ENCODE measurements at regions not wholly inside any gene's neighbourhood (a gene's known extent, or its start where the extent isn't known, plus 50 kb on each side); places are given as distances from the start of the nearest gene placed in this dataset.
A peak's percentile ranks its signal among the peaks of the same experiment; 100 is the strongest.

- Histone ChIP-seq H3K4me3 (no peak overlapping the region), H3K27me3 (ENCODE audit: insufficient read depth) (no peaks in the 10 kb centered on the region), H3K36me3 (ENCODE audit: insufficient read depth) (no peaks in the 10 kb centered on the region), H3K79me2 (replicated peaks; ENCODE audit: insufficient read depth) (no peaks in the 10 kb centered on the region), H3K4me2 (no peak overlapping the region), H3K4me1 (ENCODE audit: insufficient read depth) (no peaks in the 10 kb centered on the region), H3K9me2 (ENCODE audit: insufficient read depth) (peaks cover 14% of the 10 kb centered on the region), H3K27ac (ENCODE audit: low read depth) (no peak overlapping the region), H4K20me1 (replicated peaks; ENCODE audit: insufficient read depth) (no peaks in the 10 kb centered on the region), H2AFZ (0 out of 2 replicates have a peak overlapping the region, but pooled peaks have one; percentile 43), H3F3A (replicated peaks; ENCODE audit: low read depth) (no peaks in the 10 kb centered on the region)
- H3K4me1 Mint-ChIP-seq, result no peaks in the 10 kb centered on the region
- TF ChIP-seq EZH2 (IDR thresholded peaks at IDR 0.05; ENCODE audit: low read depth, unreplicated experiment) (no peak), ZNF462 (CRISPR knock-in tag; IDR thresholded peaks at IDR 0.05) (no peak), ZNF114 (CRISPR knock-in tag; IDR thresholded peaks at IDR 0.05) (no peak), CREB1 (CRISPR knock-in tag; IDR thresholded peaks at IDR 0.05; ENCODE audit: low read depth) (no peak), ETS1 (IDR thresholded peaks at IDR 0.05) (no peak), EZH2phosphoT487 (IDR thresholded peaks at IDR 0.05; ENCODE audit: unreplicated experiment) (no peak), REST (IDR thresholded peaks at IDR 0.05; ENCODE audit: unreplicated experiment) (no peak), CTCF (conservative IDR thresholded peaks at IDR 0.05; ENCODE audit: low read depth in 2 of 2) (no peak), STAT1 (IDR thresholded peaks at IDR 0.05; ENCODE audit: unreplicated experiment) (no peak), NANOG (IDR thresholded peaks at IDR 0.05; ENCODE audit: borderline replicate concordance) (no peak), ZNF331 (CRISPR knock-in tag; IDR thresholded peaks at IDR 0.05; ENCODE audit: low read depth) (no peak)
- H3K27me3 Mint-ChIP-seq (ENCODE audit: insufficient read depth, low read depth, poor library complexity), result no peaks in the 10 kb centered on the region
- no peak overlapping the region for H3K27ac Mint-ChIP-seq
- ATAC-seq (no peak), DNase-seq (ENCODE audit: low spot score) (no peak)
- H3K4me3 Mint-ChIP-seq, result no peak overlapping the region
- no peaks in the 10 kb centered on the region for H3K9me3 Mint-ChIP-seq
- no peaks in the 10 kb centered on the region for H3K36me3 Mint-ChIP-seq (ENCODE audit: low read depth)
Measured at GRCh38 chr2:147660680-147661079, 184.1 kb upstream of the ACVR2A start.

All from GM23338 (cell line).